GM18870 (cell line): ENCODE measurements at regions not wholly inside any gene's neighbourhood (a gene's known extent, or its start where the extent isn't known, plus 50 kb on each side); places are given as distances from the start of the nearest gene placed in this dataset.
"Not testable (repeated sequence)": the region's sequence is repeated elsewhere in the genome, so short reads cannot be mapped to it uniquely, and the experiment has no call there.

ENCODE experiments used
- ATAC-seq: cut with Tn5 transposase; IDR thresholded peaks from one replicate; pipeline ENCODE4 v1.9.1; 2021; ENCODE audit warnings: moderate library complexity; ENCODE audit not compliant: unreplicated experiment

DNA sequence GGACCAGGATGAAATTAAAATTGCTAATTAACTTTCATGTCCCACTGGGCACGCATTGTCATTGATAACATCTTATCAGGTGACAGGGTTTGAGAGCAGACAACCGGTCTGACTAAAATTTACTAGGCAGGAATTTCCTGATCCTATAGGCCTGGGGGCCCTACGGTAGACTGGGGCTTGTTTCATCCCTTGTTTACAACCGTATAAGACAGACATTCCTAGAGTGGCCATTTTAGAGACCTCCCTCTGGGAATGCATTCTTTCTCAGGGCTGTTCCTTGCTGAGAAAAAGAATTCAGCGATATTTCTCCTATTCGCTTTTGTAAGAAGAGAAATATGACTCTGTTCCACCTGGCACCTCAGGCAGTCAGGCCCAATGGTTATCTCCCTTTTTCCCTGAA is 1737.8 kb upstream of the ACO1 start:
- not testable (repeated sequence) for ATAC-seq

- ATAC-seq = no peak
These were observed 1722.5 kb upstream of the ACO1 start for GRCh38 chr9:30661925-30662324.

GRCh38 chr9:30670805-30671562 is 1713.5 kb upstream of the ACO1 start:
- ATAC-seq = no peak

DNA sequence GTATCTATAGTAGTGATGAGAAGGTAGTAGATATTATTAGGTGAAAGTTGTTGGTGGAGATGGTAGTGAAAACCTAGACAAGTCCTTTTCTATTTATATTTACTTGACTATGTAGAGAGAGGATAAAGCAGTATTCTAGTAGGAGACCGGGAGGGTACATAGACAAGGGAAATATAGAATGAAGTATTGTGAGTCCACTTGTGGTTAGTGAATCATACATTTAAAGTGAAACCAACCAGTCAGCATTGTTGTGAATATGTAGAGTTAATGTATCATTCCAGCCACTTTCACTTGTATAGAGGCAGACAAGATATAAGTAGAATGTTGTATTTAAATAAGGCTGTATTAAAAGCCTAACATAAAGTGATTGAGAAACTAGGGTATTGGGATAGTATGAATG is 1711.3 kb upstream of the ACO1 start:
- ATAC-seq = no peak

GRCh38 chr9:30676651-30677050 is 1707.8 kb upstream of the ACO1 start:
- ATAC-seq = no peak

GRCh38 chr9:30677221-30677620 is 1707.2 kb upstream of the ACO1 start:
- ATAC-seq = no peak

DNA sequence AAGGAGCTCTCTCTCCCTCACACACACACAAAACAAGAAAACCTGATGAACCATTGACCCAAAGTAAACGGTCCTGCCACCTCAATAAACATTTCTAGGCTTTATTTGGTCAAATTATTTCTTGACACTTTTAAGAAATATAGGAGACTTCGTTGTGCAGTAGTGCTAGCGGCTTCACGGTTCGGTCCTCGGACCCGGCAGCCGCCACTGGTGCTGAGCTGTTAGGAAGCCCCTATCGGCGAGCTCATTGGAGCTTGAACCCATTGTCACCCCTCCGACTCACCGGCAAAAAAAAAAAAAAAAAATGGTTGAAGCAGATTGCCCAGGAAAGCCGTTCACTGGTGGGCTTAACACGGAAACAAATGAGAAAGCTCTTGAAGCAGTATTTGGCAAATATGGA is 1695.6 kb upstream of the ACO1 start:
- ATAC-seq = no peak

DNA sequence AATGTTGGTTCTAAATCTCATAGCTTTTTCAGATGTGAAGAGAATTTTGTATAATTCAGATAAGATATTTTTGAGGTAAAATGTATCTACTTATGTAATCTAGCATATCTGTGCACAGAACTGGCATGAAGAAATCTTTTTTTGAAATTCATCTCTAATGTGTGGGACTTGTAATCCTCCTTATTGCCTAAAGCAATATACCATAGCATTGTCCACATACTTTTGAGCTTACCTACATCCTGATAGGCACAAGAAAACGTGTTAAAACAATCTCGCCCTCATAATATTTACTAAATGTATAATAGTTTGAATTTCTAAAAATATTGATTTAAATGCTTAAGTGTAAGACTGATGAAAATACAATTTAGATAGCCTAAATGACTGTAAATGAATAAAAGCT is 1686.5 kb upstream of the ACO1 start:
- no peak for ATAC-seq

DNA sequence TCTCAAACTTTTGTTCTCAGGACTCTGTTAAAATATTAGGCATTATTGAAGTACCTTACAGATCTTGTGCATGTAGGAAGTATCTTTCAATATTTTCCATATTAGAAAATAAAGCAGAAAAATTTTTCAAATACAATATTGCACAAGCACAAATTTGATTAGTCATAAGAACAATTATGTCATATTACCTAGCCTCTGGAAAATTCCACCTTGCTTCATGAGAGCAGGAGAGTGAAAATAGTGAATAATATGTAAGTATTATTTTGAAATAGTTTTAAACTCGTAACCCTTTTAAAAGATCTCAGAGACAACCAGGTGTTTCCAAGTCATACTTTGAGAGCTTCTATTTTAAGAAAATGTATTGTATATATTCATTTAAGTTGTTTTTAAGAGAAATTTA is 1672.9 kb upstream of the ACO1 start:
- no peak for ATAC-seq

- ATAC-seq = no peak
These were observed 1671.2 kb upstream of the ACO1 start for GRCh38 chr9:30713243-30713642.

- ATAC-seq = no peak
These were observed 1670.1 kb upstream of the ACO1 start for GRCh38 chr9:30714389-30714788.

DNA sequence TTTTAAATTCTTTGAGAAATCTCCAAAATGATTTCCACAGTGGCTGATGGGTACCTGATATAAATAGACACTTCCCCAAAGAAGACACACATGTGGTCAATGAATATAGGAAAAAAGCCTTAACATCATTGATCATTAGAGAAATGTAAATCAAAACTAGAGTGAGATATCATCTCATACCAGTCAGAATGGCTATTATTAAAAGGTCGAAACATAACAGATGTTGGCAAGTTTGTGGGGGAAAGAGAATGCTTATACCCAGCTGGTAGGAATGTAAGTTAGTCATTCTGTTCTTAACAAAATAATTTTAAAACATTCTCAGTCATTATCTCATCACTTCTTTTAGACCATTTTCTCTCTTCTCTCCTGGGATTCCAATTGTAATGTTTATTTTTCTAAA is 1666.0 kb upstream of the ACO1 start:
- no peak for ATAC-seq

GRCh38 chr9:30722065-30722464 is 1662.4 kb upstream of the ACO1 start:
- no peak for ATAC-seq

DNA sequence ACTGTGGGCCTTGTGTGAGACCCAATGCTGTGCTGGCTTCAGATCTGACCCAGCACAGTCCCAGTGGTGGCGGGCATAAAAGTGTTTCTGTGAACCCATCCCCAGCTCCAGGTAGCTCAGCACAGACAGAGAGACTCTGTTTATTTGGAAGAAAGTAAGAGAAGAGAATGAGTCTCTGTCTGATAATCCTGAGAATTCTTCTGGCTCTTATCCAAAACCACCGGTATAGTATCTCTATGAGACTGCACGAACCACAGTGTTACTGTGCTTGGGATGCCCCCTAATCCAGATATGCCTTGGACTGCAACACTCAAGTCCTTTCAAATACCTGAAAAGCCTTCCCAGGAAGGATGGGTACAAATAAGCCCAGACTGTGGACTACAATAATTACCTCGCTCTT is 1660.8 kb upstream of the ACO1 start:
- no peak for ATAC-seq

DNA sequence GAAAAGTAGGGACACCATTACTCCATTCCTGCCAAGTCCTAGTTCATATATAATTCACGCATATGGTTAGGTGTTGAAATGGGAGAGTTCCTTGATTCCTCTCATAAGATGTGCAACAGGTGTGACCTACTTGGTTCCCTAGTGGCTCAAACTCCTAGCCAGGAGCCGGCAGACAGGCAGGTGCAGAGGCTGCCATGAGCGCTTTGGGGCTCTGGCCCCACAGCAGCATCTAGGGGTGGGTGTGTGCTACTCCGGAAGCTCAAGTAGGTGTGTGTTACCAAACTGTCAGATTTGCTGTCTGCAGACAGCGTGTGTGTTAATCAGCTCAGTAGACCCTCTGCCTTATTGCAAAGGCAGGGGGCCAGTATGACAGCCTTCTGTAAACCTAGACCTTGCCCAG is 1652.4 kb upstream of the ACO1 start:
- ATAC-seq = no peak

DNA sequence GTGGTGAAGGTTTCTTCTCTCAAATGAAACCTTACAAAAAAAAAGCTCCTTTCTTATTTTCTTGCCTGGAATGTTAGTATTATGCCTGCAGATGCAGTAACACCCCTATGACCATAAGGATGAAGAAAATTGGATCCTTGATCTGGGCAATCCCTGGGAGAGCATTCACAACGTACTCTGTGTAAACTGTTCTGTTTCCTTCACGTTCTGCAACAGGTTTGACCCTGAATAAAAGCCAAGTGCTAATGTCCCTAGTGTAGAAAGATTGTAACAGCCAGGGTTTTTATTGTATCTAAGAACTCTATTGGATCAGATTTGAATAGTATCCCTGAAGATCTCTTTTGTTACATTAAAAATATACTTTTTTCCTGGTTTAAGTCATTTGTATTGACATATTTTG is 1639.6 kb upstream of the ACO1 start:
- no peak for ATAC-seq

DNA sequence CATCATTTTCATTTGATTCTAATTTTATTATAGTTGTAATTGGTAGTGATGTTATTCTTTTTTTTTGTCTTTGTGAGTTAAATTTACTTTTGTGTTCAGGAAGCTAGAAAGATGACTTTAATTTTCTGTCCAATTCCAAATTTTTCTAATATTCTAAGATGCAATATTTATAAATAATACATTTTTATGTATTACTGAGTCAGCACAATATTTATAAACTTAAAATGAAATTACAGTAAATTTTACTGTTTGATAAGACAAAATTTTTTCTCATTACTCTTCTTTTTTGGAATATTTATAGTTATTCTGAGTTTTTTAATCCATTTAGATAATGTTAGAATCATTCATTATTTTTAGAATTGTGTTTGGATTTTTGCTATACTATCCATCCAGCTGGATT is 1637.9 kb upstream of the ACO1 start:
- no peak for ATAC-seq

- no peak for ATAC-seq
These were observed 1626.7 kb upstream of the ACO1 start for GRCh38 chr9:30757723-30758122.

DNA sequence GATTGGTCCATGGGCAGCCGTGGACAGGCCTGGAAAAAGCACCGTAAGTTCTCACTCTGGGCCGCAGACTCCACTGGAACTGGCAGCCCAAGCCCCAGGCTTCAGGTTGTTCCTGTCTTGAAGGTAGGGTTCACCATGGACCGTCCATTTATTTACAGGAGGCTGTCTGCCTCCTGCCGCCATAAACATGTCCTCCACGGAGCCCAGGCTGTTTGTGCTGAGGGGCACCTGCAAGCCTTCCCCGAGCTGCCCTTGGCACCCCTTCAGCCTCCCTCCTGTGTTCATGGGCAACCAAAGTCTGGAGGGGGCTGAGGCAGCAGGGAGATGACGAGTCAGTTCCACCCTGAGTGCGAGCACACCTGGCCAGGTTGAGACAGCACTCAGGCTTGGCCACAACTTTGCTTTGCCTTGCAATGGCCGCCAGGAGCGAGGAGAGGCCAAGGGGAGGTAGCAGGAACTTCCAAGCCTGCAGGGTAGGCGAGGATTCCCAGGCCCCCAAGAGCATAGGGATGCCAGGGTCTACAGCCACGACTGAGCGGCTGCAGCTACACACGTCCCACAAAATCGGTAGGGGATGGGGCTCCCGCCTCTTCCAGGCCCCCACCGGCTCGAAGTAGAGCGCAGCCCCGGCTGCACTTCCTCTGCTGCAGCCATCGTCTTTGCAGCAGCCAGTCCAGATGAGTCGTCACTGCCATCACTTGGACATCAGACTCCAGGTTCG is 1625.6 kb upstream of the ACO1 start:
- ATAC-seq = no peak

GRCh38 chr9:30765318-30765717 is 1619.1 kb upstream of the ACO1 start:
- ATAC-seq = no peak

GRCh38 chr9:30771163-30771708 is 1613.2 kb upstream of the ACO1 start:
- ATAC-seq = no peak

GRCh38 chr9:30771760-30772159 is 1612.7 kb upstream of the ACO1 start:
- no peak for ATAC-seq
